ENCODE measurements at regions not wholly inside any gene's neighbourhood (a gene's known extent, or its start where the extent isn't known, plus 50 kb on each side); places are given as distances from the start of the nearest gene placed in this dataset.

DNA sequence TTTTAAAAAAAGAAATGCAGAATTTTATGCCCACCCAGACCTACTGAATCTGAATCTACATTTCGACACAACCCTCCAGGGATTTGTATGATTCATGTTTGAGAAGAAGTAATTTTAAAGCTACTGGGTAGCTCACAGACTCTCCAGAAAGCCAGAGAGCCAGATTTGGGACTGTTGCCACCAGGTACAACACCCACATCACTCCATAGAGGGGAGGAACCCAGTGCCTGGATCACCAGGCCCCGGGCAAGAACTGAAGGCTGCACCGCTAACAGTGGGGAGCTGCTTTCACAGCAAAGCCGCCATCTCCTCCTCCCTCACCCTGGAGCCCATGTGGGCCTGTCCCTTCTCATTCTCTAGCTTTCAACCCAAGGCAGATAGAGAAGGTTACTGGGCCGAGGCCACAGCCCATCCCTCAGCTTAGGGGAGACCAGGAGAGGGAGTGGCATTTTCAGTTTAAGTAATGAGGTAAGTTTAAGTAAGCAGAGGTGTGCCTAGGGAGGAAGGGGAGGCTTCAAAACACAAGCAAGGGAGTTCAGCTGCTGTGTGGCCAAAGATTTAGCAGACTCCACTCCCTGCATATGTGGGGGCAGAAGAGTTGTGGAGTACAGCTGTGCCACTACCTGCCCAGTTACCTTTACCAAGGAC is 109.8 kb downstream of the IL12A start (continued):
- TF ChIP-seq SAP30 (IDR thresholded peaks at IDR 0.05; ENCODE audit: insufficient read depth, insufficient replicate concordance, low read length) (no peak), POLR2AphosphoS5 (IDR thresholded peaks at IDR 0.05; ENCODE audit: low read depth, low read length) (no peak), RFX5 (IDR thresholded peaks at IDR 0.05; ENCODE audit: borderline replicate concordance, low read depth, low read length) (no peak), CHD1 (IDR thresholded peaks at IDR 0.05; ENCODE audit: low read depth, low read length) (no peak), HDAC6 (IDR thresholded peaks at IDR 0.05; ENCODE audit: low read depth, low read length) (no peak)
- TF ChIP-seq, protein P1, sequence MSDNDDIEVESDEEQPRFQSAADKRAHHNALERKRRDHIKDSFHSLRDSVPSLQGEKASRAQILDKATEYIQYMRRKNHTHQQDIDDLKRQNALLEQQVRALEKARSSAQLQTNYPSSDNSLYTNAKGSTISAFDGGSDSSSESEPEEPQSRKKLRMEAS (IDR thresholded peaks at IDR 0.05), result no peak

Data from H1 (cell line).